ENCODE measurements at regions not wholly inside any gene's neighbourhood (a gene's known extent, or its start where the extent isn't known, plus 50 kb on each side); places are given as distances from the start of the nearest gene placed in this dataset.

GRCh38 chr5:155081618-155082017 is 68.1 kb downstream of the KIF4B start:
- Histone ChIP-seq H3K36me3 (ENCODE audit: control insufficient read depth, insufficient read depth, low read length) (no peaks in the 10 kb centered on the region), H3K27me3 (replicated peaks; ENCODE audit: control insufficient read depth, insufficient read depth, low read length) (no peaks in the 10 kb centered on the region; the same call in 1 of the 2 replicates), H3K4me3 (replicated peaks; ENCODE audit: low read depth, low read length) (no peak overlapping the region)
- TF ChIP-seq, protein P1, sequence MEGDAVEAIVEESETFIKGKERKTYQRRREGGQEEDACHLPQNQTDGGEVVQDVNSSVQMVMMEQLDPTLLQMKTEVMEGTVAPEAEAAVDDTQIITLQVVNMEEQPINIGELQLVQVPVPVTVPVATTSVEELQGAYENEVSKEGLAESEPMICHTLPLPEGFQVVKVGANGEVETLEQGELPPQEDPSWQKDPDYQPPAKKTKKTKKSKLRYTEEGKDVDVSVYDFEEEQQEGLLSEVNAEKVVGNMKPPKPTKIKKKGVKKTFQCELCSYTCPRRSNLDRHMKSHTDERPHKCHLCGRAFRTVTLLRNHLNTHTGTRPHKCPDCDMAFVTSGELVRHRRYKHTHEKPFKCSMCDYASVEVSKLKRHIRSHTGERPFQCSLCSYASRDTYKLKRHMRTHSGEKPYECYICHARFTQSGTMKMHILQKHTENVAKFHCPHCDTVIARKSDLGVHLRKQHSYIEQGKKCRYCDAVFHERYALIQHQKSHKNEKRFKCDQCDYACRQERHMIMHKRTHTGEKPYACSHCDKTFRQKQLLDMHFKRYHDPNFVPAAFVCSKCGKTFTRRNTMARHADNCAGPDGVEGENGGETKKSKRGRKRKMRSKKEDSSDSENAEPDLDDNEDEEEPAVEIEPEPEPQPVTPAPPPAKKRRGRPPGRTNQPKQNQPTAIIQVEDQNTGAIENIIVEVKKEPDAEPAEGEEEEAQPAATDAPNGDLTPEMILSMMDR (IDR thresholded peaks at IDR 0.05; ENCODE audit: insufficient read depth, low read length, poor library complexity, severe bottlenecking), result no peak
- DNase-seq (ENCODE audit: extremely low read depth, insufficient read length), result no peak

- Histone ChIP-seq H3K4me3 (replicated peaks; ENCODE audit: low read depth, low read length) (no peak overlapping the region), H3K27me3 (replicated peaks; ENCODE audit: control insufficient read depth, insufficient read depth, low read length) (no peaks in the 10 kb centered on the region; the same call in 1 of the 2 replicates), H3K36me3 (ENCODE audit: control insufficient read depth, insufficient read depth, low read length) (no peaks in the 10 kb centered on the region)
- no peak for DNase-seq (ENCODE audit: extremely low read depth, insufficient read length)
- TF ChIP-seq, protein P1 (IDR thresholded peaks at IDR 0.05; ENCODE audit: insufficient read depth, low read length, poor library complexity, severe bottlenecking), result no peak
These were observed 68.8 kb downstream of the KIF4B start for GRCh38 chr5:155082401-155082800.

DNA sequence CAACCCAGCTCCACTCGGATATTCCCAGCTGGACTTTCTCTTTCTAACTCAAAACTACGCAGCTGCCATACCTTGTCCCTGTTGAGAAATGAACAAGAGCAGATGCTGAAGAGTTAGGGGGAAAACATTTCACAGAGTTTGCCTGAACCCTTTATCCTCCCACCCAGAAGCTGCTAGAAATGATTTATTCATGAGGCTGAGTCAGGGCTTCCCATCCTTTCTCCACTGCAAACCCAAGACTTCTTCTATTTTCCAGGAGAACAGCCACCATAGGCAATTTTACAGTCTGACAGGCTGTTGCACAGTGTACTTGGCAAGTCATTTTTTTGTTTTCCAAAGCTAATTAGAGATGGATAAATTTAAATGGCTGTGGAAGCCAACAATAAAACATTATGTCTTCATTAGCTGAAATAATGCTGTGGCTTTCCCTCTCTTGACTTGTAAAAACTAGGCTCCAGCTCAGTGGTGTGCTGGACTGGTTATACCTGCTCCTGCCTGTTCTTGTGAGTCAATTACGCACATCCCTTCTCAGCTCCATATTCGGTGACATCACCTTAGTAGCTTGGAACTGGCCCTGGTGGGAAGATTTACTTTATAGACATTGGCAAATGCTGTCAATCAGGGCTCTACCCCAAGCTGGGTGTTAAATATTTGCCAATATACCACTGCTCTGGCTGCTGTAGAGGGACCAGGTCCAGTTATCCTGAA is 71.9 kb downstream of the KIF4B start:
- H3K27me3 ChIP-seq (replicated peaks; ENCODE audit: control insufficient read depth, insufficient read depth, low read length), result no peaks in the 10 kb centered on the region; the same call in 1 of the 2 replicates
- H3K36me3 ChIP-seq (ENCODE audit: control insufficient read depth, insufficient read depth, low read length), result no peaks in the 10 kb centered on the region
- no peak overlapping the region for H3K4me3 ChIP-seq (replicated peaks; ENCODE audit: low read depth, low read length)
- TF ChIP-seq, protein P1 (IDR thresholded peaks at IDR 0.05; ENCODE audit: insufficient read depth, low read length, poor library complexity, severe bottlenecking), result no peak
- DNase-seq (ENCODE audit: extremely low read depth, insufficient read length), result no peak

DNA sequence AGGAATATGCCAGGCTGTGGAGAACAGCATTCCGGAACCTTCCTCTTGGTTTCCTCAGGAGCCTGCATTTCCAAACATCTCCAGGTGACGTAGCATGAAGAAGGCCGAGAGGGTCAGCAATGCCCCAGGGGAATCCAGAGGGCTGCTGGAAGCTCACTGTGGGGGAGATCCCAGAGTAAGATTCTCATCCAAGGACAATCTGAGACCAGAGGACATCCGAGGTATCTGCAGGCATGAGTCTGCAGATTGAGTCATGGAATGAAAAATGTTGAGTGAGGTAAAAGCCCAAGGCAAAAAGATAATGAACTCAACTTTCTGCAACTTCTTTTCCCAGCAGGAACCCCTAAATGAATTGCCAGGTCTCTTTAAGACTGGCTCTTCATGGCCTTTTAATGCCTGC is 73.5 kb downstream of the KIF4B start:
- TF ChIP-seq, protein P1 (IDR thresholded peaks at IDR 0.05; ENCODE audit: insufficient read depth, low read length, poor library complexity, severe bottlenecking), result no peak
- Histone ChIP-seq H3K36me3 (ENCODE audit: control insufficient read depth, insufficient read depth, low read length) (no peaks in the 10 kb centered on the region), H3K27me3 (replicated peaks; ENCODE audit: control insufficient read depth, insufficient read depth, low read length) (no peaks in the 10 kb centered on the region; the same call in 1 of the 2 replicates), H3K4me3 (replicated peaks; ENCODE audit: low read depth, low read length) (no peak overlapping the region)
- DNase-seq (ENCODE audit: extremely low read depth, insufficient read length), result no peak

DNA sequence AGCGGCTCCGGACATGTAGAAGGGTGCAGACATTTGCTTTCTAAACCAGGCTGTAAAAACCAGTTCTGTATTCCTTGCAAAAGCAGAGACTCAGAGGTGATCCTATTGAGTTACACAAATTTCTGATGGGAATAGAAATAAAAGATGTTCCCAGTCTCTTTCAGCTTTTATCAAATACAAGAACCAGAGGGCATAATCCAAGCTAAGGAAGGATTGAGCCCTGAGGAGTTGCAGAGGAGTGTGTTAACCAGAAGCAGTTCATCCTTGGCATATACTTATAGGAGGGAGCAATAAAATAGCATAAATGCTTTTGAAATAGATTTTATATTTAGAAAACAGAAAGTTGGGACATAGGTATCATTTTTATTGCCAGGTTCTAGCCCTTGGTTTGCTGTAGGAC is 75.3 kb downstream of the KIF4B start:
- Histone ChIP-seq H3K27me3 (replicated peaks; ENCODE audit: control insufficient read depth, insufficient read depth, low read length) (no peaks in the 10 kb centered on the region; the same call in 1 of the 2 replicates), H3K4me3 (replicated peaks; ENCODE audit: low read depth, low read length) (no peak overlapping the region), H3K36me3 (ENCODE audit: control insufficient read depth, insufficient read depth, low read length) (no peaks in the 10 kb centered on the region)
- DNase-seq (ENCODE audit: extremely low read depth, insufficient read length), result no peak
- TF ChIP-seq, protein P1 (IDR thresholded peaks at IDR 0.05; ENCODE audit: insufficient read depth, low read length, poor library complexity, severe bottlenecking), result no peak

All from GM06990 (cell line).